ENCODE measurements at regions not wholly inside any gene's neighbourhood (a gene's known extent, or its start where the extent isn't known, plus 50 kb on each side); places are given as distances from the start of the nearest gene placed in this dataset.
"Not testable (repeated sequence)": the region's sequence is repeated elsewhere in the genome, so short reads cannot be mapped to it uniquely, and the experiment has no call there.

DNA sequence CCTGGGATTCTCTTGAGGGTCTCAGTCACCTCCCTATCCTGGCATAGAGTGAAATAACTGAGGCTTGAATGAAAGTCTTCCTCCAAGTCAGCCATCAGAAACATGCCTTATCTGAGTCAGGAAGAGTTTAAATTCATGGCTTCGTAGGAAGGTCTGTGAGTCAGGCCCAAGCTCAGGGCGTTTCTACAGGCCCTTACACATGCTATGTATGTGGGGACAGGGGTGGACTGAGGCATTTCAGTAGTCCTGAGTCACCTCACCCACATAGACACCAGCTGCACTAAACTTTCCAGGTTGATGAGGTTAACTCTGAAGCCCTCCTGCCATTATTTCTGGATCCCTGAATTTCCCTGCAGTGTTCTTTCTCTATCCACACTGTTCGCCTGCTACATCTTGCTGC lies 134.6 kb upstream of the RCN1 start:
- no peak for DNase-seq

- DNase-seq, result no peak
These were observed 135.0 kb upstream of the RCN1 start for GRCh38 chr11:31955838-31956237.

DNA sequence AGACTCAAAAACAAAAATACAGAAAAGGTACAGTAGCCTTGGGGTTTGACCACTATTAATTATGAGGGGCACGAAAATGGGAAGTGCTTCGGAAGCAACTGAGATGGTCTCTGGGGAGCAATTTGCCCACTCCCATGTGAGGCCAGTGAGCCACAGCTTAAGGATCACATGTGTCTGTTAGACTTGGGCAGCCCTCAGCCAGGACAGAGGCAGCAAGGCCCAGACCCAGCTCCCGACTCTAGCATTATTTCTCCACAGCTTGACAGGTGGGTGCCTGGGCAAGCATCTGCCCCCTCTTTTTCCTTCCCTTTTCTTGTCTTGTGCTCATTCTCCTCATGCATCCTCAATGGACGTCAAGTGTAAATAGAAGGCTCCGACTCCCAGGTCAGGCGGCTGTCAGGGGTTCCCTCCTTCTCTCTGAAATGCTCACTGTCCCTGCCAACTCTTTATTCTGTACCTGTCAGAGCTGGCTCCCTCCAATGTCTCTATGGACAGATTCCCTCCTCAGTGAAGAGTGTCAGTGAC lies 137.0 kb upstream of the RCN1 start:
- no peak for DNase-seq

DNA sequence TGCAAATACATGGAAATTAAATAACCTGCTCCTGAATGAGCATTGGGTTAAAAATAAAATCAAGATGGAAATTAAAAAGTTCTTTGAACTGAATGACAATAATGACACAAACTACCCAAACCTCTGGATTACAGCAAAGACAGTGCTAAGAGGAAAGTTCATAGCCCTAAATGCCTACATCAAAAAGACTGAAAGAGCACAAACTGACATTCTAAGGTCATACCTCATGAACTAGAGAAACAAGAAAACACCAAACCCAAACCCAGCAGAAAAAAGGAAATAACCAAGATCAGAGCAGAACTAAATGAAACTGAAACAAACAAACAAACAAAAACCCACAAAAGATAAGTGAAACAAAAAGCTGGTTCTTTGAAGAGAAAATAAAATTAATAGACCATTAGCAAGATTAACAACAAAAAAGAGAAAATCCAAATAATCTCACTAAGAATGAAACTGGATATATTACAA lies 138.6 kb upstream of the PAX6 start:
- DNase-seq, result not testable (repeated sequence)

- no peak for DNase-seq
These were observed 135.9 kb upstream of the PAX6 start for GRCh38 chr11:31947051-31947450.

GRCh38 chr11:31943056-31943780 lies 132.1 kb upstream of the PAX6 start:
- no peak for DNase-seq

DNA sequence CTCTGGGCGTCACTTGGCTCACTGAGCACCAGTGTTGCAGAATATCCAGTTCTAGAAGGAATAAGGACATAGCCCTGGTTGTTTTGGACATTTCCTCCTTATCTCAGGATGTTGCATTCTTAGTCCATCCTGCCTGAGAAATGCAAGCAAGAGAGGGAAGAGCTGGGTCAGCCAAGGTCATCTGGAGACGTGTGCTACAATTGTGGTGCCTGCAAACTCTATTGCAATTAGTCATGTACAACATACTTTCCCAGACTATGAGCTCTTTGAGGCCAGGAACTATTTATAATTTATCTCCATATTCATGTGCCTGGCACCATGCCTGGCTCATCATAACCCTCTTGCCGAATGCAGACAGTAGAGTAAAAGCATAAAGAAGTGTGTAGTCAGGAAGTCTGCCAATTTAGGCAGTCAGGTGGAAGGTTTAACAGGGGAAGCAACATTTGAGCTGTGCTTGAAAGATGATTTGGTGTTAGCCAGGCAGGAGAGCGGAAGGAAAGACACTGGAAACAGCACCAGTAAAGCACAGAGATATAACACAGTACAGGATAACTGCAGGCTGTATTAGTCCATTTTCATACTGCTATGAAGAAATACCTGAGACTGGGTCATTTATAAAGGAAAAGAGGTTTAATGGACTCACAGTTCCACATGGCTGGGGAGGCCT lies 129.4 kb upstream of the PAX6 start:
- DNase-seq, result no peak

DNA sequence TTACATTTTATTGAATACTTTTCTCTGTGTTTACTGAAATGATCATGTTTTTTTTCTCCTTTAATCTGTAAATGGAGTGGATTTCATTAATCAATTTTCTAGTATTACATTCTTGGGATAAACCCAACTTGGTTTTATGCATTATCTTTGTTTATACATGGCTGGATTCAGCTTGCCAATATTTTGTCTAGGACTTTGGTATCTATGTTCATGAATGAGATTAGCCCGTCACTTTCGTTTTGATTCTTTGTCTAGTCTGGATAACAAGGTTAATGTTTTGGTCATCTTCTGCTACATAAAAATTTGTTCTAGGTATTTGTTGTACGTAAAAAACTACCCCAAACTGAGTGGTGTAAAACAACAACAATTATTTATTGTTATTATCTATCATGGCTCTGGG lies 127.9 kb upstream of the PAX6 start:
- no peak for DNase-seq

DNA sequence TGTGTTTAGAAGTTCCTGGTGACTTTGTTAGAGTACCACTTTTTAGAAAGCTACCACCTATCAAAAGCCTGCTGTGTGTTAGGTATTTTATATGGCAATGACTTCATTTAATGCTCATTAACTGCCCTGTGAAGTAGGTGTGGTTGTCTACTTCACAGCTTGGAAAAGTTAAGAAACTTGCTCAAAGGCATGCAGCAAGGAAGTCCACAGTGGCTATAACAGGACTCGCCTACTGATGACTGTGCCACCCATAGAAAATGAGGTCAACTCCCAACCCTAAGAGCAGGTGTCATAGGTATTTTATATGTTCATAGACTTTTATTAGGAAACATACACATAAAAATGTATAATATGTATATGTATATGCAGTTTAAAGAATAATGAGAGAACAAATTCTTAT lies 125.2 kb upstream of the PAX6 start:
- DNase-seq, result no peak

- DNase-seq, result no peak
These were observed 121.8 kb upstream of the PAX6 start for GRCh38 chr11:31932879-31933278.

DNA sequence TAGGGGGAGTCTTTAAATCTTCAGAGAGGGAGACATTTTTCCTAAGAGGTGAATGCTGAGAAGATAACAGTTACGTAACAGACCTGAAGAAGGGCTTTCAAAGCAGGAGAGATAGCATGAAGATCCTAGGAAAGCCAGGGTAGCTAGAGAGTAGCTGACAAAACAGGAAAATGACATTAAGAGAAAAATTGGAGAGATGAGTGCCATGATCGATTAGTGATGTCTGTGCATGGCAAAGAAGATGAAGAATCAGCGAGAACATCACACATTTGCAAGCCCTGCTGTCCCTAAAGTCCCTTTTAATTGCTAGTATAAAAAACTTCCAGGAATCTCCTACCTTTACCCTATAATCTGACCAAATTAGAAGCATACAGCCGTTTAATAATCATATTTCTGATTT lies 116.9 kb upstream of the PAX6 start:
- no peak for DNase-seq

DNA sequence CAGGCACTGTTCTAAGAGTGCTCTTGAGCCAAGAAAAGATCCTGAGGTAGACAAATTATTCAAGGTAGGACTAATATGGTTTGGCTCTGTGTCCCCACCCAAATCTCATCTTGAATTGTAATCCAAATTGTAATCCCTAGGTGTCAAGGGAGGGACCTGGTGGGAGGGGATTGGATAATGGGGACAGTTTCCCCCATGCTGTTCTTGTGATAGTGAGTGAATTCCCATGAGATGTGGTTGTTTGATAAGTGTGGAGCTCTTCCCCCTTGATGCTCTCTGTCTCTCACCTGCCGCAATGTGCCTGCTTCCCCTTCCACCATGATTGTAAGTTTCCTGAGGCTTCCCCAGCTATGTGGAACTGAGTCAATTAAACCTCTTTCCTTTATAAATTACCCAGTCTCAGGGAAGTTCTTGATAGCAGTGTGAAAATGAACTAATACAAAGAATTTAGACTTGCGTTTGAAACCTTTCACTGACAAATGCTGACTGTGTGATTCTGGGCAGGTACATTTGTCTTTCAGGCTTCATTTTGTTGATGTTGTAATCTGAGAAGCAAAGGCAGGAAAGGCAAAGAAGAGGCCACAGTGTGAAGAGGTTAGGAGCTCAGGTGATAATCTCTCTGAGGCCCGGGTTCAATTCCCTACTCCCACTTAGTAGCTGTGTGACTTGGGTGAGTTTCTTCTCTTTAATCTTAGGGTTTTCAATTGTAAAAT lies 115.8 kb upstream of the PAX6 start:
- DNase-seq, result no peak

DNA sequence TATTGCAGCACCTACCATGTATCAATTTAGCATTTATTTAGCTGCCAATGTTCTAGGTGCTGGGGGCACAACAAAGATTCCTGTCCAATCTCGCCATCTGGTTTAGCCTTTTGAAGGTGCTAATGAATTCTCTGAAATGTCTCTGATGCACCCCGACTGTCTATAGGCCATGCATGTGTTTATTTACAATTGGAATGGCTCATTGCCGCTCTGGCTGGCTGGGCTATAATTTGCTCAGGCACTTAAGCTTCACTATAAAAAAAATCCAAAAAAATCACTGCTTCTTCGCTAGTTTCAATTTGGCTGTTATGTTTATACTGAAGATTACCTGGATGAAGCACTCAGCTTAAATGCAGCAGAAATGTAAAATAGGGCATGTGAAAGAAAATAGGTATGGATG lies 115.0 kb upstream of the PAX6 start:
- no peak for DNase-seq

DNA sequence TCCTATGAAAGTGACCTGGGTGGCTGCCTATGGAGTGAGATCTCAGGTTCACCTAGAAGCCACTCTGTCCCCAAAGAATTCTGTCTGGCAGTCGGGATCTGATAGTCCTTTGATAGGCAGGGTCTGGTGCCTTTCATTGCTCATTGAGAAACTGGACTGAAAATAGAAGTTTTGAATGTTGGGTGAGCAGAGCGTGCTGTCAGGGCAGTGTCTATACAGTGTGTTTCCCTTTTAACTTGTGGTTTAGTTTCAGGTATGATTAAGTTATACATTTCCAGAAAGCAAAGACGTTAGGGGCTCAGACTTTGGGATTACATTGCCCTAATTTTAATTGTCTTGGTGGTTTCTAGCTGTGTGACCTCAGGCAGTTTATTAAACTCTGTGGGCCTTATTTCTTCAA lies 111.3 kb upstream of the PAX6 start:
- no peak for DNase-seq

DNA sequence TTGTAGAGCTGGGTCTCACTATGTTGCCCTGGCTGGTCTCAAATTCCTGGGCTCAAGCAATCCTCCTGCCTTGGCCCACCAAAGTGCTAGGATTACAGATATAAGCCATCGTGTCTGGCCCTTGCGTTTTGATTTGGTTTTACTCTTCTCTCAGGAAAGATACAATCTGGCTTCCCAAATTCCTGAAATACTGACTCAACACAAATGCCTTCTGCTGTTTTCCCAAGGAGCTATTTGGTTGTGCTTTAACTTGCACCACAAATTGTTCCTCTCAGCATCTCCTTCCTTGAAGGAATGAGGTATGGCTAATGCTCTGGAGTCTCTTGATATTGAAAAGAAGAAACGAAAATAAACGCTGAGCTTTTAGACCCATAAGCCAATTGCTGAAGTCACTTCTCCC lies 110.0 kb upstream of the PAX6 start:
- DNase-seq, result no peak

DNA sequence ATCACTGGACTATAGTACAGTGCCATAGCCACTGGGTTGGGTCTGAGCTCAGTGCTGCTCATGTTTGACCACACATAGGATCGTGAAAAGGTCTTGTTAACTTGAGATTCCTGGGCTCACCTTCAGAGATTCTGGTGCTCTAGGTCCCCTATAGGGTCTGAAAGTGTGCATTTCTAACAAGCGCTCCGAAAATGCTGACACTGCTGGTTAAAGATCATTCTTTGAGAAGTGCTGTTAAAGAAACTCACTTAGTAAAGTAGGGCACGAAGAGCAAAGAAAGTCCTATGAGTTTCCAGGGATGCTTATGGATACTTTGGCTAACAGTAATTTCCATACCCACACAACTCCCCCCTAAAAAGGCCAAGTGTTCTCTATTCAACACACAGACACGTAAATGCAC lies 108.1 kb upstream of the PAX6 start:
- no peak for DNase-seq

- DNase-seq, result no peak
These were observed 104.7 kb upstream of the PAX6 start for GRCh38 chr11:31915867-31916266.

- DNase-seq, result no peak
These were observed 102.9 kb upstream of the PAX6 start for GRCh38 chr11:31913985-31914384.

- no peak for DNase-seq
These were observed 101.7 kb upstream of the PAX6 start for GRCh38 chr11:31912808-31913207.

GRCh38 chr11:31910950-31911576 lies 99.9 kb upstream of the PAX6 start:
- no peak for DNase-seq

- DNase-seq, result no peak
These were observed 92.3 kb upstream of the PAX6 start for GRCh38 chr11:31903225-31904074.

- no peak for DNase-seq
These were observed 91.6 kb upstream of the PAX6 start for GRCh38 chr11:31902706-31903105.
